HG03342 (cell line): ENCODE measurements at regions not wholly inside any gene's neighbourhood (a gene's known extent, or its start where the extent isn't known, plus 50 kb on each side); places are given as distances from the start of the nearest gene placed in this dataset.

Experiments used
- ATAC-seq: cut with Tn5 transposase; IDR thresholded peaks from one replicate; pipeline ENCODE4 v1.9.1; 2021; ENCODE audit warnings: mild to moderate bottlenecking, moderate library complexity; ENCODE audit not compliant: unreplicated experiment

- no peak for ATAC-seq
Observed at GRCh38 chr9:113695901-113696300, 180.2 kb upstream of the ZNF618 start.

GRCh38 chr9:113701774-113702755 lies 174.0 kb upstream of the ZNF618 start:
- no peak for ATAC-seq

GRCh38 chr9:113705306-113705927 lies 170.7 kb upstream of the ZNF618 start:
- no peak for ATAC-seq

GRCh38 chr9:113705928-113706519 lies 170.1 kb upstream of the ZNF618 start:
- ATAC-seq, result no peak

GRCh38 chr9:113707953-113708695 lies 168.0 kb upstream of the ZNF618 start:
- no peak for ATAC-seq

GRCh38 chr9:113708821-113709713 lies 167.0 kb upstream of the ZNF618 start:
- no peak for ATAC-seq

- ATAC-seq, result no peak
Observed at GRCh38 chr9:113709721-113710120, 166.4 kb upstream of the ZNF618 start.

GRCh38 chr9:113711251-113711650 lies 164.9 kb upstream of the ZNF618 start:
- no peak for ATAC-seq

GRCh38 chr9:113712053-113712452 lies 164.1 kb upstream of the ZNF618 start:
- no peak for ATAC-seq

- ATAC-seq, result no peak
Observed at GRCh38 chr9:113715086-113715485, 161.0 kb upstream of the ZNF618 start.

- no peak for ATAC-seq
Observed at GRCh38 chr9:113719919-113720318, 156.2 kb upstream of the ZNF618 start.

GRCh38 chr9:113720495-113720894 lies 155.6 kb upstream of the ZNF618 start:
- ATAC-seq, result no peak

GRCh38 chr9:113721856-113722255 lies 154.3 kb upstream of the ZNF618 start:
- no peak for ATAC-seq

- no peak for ATAC-seq
Observed at GRCh38 chr9:113724202-113724601, 151.9 kb upstream of the ZNF618 start.

- no peak for ATAC-seq
Observed at GRCh38 chr9:113728989-113729388, 147.1 kb upstream of the ZNF618 start.

- ATAC-seq, result no peak
Observed at GRCh38 chr9:113734826-113735225, 141.3 kb upstream of the ZNF618 start.

- ATAC-seq, result no peak
Observed at GRCh38 chr9:113737517-113738271, 138.4 kb upstream of the ZNF618 start.

GRCh38 chr9:113738496-113738892 lies 137.6 kb upstream of the ZNF618 start:
- no peak for ATAC-seq

GRCh38 chr9:113738893-113739604 lies 137.1 kb upstream of the ZNF618 start:
- no peak for ATAC-seq
